HG03064 (cell line): ENCODE measurements at regions not wholly inside any gene's neighbourhood (a gene's known extent, or its start where the extent isn't known, plus 50 kb on each side); places are given as distances from the start of the nearest gene placed in this dataset.

Experiments used
- ATAC-seq: cut with Tn5 transposase; IDR thresholded peaks from one replicate; pipeline ENCODE4 v1.9.1; 2021; ENCODE audit warnings: low read depth; ENCODE audit not compliant: unreplicated experiment

- no peak for ATAC-seq
These were observed 96.1 kb upstream of the NXT1 start for GRCh38 chr20:23254505-23254904.

GRCh38 chr20:23254034-23254433 lies 96.6 kb upstream of the NXT1 start:
- ATAC-seq = no peak

- ATAC-seq = no peak
These were observed 97.1 kb upstream of the NXT1 start for GRCh38 chr20:23253524-23253923.

- ATAC-seq = no peak
These were observed 98.8 kb upstream of the NXT1 start for GRCh38 chr20:23251779-23252178.

GRCh38 chr20:23249541-23249940 lies 101.0 kb upstream of the NXT1 start:
- ATAC-seq = no peak

GRCh38 chr20:23248461-23248882 lies 102.1 kb upstream of the NXT1 start:
- ATAC-seq = no peak

GRCh38 chr20:23246717-23247664 lies 103.6 kb upstream of the NXT1 start:
- ATAC-seq = no peak

- ATAC-seq = peak; percentile 86
These were observed 104.9 kb upstream of the NXT1 start for GRCh38 chr20:23245553-23246181.

GRCh38 chr20:23244916-23245552 lies 105.6 kb upstream of the NXT1 start:
- ATAC-seq = no peak

GRCh38 chr20:23244156-23244915 lies 106.3 kb upstream of the NXT1 start:
- no peak for ATAC-seq

- ATAC-seq = no peak
These were observed 106.8 kb upstream of the NXT1 start for GRCh38 chr20:23243791-23244155.

GRCh38 chr20:23242556-23243180 lies 107.9 kb upstream of the NXT1 start:
- ATAC-seq = no peak

GRCh38 chr20:23242104-23242503 lies 108.5 kb upstream of the NXT1 start:
- no peak for ATAC-seq

GRCh38 chr20:23241416-23241815 lies 109.2 kb upstream of the NXT1 start:
- no peak for ATAC-seq

- no peak for ATAC-seq
These were observed 110.1 kb upstream of the NXT1 start for GRCh38 chr20:23240519-23240918.

GRCh38 chr20:23237201-23237600 lies 113.4 kb upstream of the NXT1 start:
- ATAC-seq = no peak

- no peak for ATAC-seq
These were observed 115.2 kb upstream of the NXT1 start for GRCh38 chr20:23235173-23236027.

- no peak for ATAC-seq
These were observed 116.1 kb upstream of the NXT1 start for GRCh38 chr20:23234311-23235078.

GRCh38 chr20:23233341-23233740 lies 117.2 kb upstream of the NXT1 start:
- ATAC-seq = no peak
